AG10803 (cell line): ENCODE measurements at regions not wholly inside any gene's neighbourhood (a gene's known extent, or its start where the extent isn't known, plus 50 kb on each side); places are given as distances from the start of the nearest gene placed in this dataset.

Experiments
- DNase-seq: peaks from one replicate; pipeline ENCODE4 v3.0.0; 2010; ENCODE audit warnings: low read depth
- H3K4me3 ChIP-seq: 2 replicates; pipeline ENCODE4 v1.5.1; 2011; ENCODE audit warnings: mild to moderate bottlenecking, low read length, control low read depth
- TF ChIP-seq, protein P1 (sequence below): conservative IDR thresholded peaks from 2 replicates; pipeline ENCODE4 v1.5.1; 2011; ENCODE audit warnings: mild to moderate bottlenecking, low read length, control low read depth, inconsistent platforms

DNA sequence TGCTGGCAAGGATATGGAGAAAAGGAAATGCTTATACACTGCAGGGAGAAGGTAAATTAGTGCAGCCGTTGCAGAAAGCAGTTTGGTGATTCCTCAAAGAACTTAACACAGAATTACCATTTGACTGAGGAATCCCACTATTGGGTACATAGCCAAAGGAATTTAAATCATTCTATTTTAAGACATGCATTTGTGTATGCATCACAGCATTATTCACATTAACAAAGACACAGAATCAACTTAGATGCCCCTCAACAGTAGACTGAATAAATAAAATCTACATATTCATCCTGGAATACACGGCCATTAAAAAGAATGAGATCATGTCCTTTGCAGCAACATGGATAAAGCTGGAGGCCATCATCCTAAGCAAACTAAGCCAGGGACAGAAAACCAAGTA, 510.1 kb upstream of the CDH9 start:
- DNase-seq, result no peak
- TF ChIP-seq, protein P1, sequence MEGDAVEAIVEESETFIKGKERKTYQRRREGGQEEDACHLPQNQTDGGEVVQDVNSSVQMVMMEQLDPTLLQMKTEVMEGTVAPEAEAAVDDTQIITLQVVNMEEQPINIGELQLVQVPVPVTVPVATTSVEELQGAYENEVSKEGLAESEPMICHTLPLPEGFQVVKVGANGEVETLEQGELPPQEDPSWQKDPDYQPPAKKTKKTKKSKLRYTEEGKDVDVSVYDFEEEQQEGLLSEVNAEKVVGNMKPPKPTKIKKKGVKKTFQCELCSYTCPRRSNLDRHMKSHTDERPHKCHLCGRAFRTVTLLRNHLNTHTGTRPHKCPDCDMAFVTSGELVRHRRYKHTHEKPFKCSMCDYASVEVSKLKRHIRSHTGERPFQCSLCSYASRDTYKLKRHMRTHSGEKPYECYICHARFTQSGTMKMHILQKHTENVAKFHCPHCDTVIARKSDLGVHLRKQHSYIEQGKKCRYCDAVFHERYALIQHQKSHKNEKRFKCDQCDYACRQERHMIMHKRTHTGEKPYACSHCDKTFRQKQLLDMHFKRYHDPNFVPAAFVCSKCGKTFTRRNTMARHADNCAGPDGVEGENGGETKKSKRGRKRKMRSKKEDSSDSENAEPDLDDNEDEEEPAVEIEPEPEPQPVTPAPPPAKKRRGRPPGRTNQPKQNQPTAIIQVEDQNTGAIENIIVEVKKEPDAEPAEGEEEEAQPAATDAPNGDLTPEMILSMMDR, result no peak
- H3K4me3 ChIP-seq, result no peak overlapping the region

DNA sequence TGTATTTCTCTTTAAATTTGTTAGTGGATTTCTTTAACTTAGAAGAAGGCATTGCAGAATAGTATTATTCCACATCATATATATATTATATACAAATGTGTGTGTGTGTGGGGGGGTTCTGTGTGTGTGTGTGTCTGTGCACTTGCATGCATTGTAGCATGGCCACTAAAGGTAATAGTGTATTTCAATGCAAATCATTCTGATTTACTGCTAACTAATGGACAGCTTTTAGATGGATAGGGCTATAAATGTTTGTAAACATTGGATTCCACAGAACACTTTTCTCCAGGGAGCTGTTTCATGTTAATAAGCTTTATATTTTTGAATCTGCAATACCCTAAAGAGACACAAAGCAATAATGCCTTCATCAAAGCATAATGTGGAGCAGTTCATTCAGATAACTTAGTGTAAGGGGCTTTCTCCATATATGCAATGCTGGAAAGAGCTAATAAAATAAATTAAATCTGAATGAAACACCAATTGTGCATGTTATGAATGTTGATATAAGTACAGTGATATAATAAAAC, 496.7 kb upstream of the CDH9 start:
- H3K4me3 ChIP-seq, result no peak overlapping the region
- TF ChIP-seq, protein P1, result no peak
- DNase-seq, result no peak

DNA sequence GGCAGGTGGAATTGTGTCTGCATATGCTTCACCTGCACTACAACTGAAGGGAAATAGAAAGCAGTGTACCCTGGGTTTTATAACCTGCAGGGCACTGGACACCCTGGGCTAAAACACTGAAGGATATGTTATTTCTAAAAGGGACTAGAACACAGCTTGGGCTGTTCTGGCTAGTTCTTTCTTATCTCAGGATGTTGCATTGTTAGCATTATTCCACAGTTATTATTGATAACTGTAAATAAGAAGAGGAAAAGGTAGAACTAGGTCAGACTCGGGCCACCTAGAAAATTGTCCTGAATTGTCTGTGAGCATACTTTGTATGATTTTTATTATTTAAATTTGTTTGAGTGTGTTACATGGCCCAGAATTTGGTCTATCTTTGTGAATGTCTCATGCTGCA, 493.9 kb upstream of the CDH9 start:
- TF ChIP-seq, protein P1, result no peak
- DNase-seq, result no peak
- no peak overlapping the region for H3K4me3 ChIP-seq

DNA sequence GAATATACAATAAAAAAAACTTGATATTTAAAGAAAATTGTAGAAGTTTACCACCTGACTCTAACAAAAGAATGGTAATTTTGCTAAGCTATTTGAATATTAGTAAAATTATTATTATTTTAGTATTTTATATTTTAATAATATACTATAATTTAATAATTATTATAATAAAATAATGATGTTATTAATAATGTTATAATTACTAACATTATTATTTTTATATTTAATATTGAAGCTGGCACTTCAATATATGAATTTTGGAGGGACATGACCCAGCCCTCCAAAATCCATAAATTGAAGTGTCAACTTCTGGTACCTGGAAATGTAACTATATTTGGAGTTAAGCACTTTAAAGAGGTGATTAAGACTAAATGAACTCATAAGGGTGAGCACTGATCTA, 486.1 kb upstream of the CDH9 start:
- H3K4me3 ChIP-seq, result no peak overlapping the region
- TF ChIP-seq, protein P1, result no peak
- no peak for DNase-seq

DNA sequence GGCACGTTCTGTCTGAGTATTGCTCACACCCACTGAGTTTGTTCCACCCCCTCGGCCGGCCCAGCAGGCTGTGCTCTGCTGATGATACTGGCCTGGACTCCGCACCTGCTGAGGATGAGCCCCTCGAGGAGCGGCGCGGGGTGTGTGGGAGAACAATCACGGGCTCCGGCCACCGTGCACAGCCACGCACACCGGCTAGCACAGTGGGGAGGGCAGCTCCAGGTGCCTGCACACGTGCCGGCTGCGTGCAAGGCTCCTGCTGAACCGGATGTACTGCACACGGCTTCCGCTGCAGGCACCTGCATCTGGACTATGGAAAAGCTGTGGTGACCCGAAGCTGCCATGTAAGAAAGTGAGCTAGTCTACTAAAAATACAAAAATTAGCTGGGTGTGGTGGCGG, 485.2 kb upstream of the CDH9 start:
- TF ChIP-seq, protein P1, result no peak
- H3K4me3 ChIP-seq, result no peak overlapping the region
- DNase-seq, result no peak

DNA sequence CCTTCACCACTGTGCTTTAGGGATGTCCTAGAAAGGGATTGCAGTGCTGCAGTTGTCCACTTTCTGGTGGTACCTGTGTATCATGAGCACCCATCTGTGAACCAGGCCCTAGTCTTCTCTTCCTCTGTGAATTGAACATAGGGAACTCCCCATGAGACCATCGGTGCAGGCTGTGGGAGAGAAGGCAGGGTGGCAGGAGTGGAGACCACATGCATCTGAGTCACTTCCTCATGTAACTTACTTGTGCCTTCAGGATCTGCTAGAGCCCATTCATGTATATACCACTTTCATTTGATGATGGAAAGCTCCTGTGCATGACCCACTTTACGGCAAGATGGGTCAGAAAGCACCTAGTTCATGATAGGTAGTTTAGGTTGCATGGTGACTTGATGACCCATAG, 478.1 kb upstream of the CDH9 start:
- TF ChIP-seq, protein P1, result no peak
- DNase-seq, result no peak

DNA sequence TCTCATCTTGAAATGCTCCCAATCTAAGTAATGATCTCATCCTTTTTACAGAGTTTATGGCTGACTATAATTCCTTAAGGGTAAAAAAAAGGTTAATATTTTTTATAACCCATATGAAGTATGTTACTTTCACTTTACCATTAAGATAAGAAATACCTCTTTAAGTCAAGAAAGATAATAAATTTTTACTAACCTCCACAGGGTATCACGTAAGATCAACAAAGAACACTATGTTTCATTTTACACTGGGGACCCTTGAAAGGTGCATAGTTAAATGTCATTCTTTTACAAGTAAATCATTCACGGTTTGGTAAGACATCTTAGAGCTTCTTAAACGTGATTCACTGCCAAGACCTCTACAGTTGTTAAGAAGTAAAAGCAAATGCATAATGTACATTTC, 472.7 kb upstream of the CDH9 start:
- DNase-seq, result no peak
- TF ChIP-seq, protein P1, result no peak
- no peak overlapping the region for H3K4me3 ChIP-seq

More for the DNA sequence above, 478.1 kb upstream of the CDH9 start:
- no peak overlapping the region for H3K4me3 ChIP-seq
